Transverse colon (tissue), 4 donors: ENCODE measurements at regions not wholly inside any gene's neighbourhood (a gene's known extent, or its start where the extent isn't known, plus 50 kb on each side); places are given as distances from the start of the nearest gene placed in this dataset.

Experiments used
- EP300 ChIP-seq: sonication (generic); formaldehyde crosslinking; IDR thresholded peaks from one replicate; pipeline ENCODE4 v1.6.1; 2017; ENCODE audit warnings: antibody characterized with exemption, low read depth
- POLR2A ChIP-seq: fragments of 450-650 bp; IDR thresholded peaks from one replicate; pipeline ENCODE4 v1.6.1; 2016; ENCODE audit warnings: antibody characterized with exemption, mild to moderate bottlenecking, moderate library complexity
- POLR2AphosphoS5 ChIP-seq, 3 donors: sonication (generic); formaldehyde crosslinking; IDR thresholded peaks; one replicate each; pipeline ENCODE4 v1.6.1; 2016; ENCODE audit warnings: antibody characterized with exemption in 3 of 3
- TF ChIP-seq, protein P1 (sequence below), 5 experiments: fragments of 200-600 bp in 3 of 5; fragments of 450-650 bp in 2 of 5; sonication (generic) in 3 of 5; IDR thresholded peaks; 1 replicate in 2 of 5; 2 replicates in 3 of 5; pipeline ENCODE4 v1.5.1; 2016 to 2017; ENCODE audit warnings: antibody characterized with exemption in 5 of 5, inconsistent platforms in 3 of 5, mild to moderate bottlenecking in 2 of 5, moderate library complexity in 1 of 5

DNA sequence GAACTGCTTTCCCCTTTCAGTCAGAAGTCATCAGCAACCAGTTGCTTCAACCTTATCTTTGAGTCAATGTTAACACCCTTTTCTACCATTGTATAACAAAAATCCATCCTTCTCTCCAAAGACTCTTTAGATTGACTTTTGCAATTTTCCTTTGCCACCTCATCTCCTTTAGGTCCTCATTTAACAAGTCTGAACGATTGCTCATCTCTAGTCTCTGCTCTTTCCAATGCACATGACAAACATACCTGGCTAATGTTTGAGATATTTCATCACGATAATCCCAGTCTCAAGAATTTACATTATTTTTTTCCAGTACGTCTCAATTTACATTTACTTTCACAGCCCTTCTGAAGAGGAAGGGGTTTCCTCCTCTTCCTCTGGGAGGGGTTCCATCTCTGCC lies 127.5 kb downstream of the KLF12 start:
- TF ChIP-seq POLR2A (no peak), EP300 (no peak), POLR2AphosphoS5 (IDR thresholded peaks at IDR 0.05) (no peak)
- TF ChIP-seq, protein P1, sequence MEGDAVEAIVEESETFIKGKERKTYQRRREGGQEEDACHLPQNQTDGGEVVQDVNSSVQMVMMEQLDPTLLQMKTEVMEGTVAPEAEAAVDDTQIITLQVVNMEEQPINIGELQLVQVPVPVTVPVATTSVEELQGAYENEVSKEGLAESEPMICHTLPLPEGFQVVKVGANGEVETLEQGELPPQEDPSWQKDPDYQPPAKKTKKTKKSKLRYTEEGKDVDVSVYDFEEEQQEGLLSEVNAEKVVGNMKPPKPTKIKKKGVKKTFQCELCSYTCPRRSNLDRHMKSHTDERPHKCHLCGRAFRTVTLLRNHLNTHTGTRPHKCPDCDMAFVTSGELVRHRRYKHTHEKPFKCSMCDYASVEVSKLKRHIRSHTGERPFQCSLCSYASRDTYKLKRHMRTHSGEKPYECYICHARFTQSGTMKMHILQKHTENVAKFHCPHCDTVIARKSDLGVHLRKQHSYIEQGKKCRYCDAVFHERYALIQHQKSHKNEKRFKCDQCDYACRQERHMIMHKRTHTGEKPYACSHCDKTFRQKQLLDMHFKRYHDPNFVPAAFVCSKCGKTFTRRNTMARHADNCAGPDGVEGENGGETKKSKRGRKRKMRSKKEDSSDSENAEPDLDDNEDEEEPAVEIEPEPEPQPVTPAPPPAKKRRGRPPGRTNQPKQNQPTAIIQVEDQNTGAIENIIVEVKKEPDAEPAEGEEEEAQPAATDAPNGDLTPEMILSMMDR (IDR thresholded peaks at IDR 0.05), result no peak
